GM12878 (cell line): ENCODE measurements at regions not wholly inside any gene's neighbourhood (a gene's known extent, or its start where the extent isn't known, plus 50 kb on each side); places are given as distances from the start of the nearest gene placed in this dataset.

Experiments
- CHD2 ChIP-seq: IDR thresholded peaks from 2 replicates; pipeline ENCODE4 v1.6.1; 2011; ENCODE audit warnings: low read depth, low read length, improper control_type of control experiment, borderline replicate concordance
- CTCF ChIP-seq, 3 experiments: IDR thresholded peaks in 2 of 3; conservative IDR thresholded peaks in 1 of 3; 2 replicates each; pipeline ENCODE4 v1.5.1; 2011; ENCODE audit warnings: low read depth in 3 of 3, low read length in 3 of 3, mild to moderate bottlenecking in 3 of 3, control low read depth in 2 of 3, moderate library complexity in 2 of 3, inconsistent platforms in 1 of 3, mixed read lengths in 1 of 3; ENCODE audit not compliant: control insufficient read depth in 2 of 3, insufficient read depth in 1 of 3; ENCODE audit errors: extremely low read depth in 1 of 3
- GABPA ChIP-seq: IDR thresholded peaks from 2 replicates; pipeline ENCODE4 v1.6.1; 2014; ENCODE audit warnings: antibody characterized with exemption, low read depth, mild to moderate bottlenecking, inconsistent platforms
- HCFC1 ChIP-seq: fragments of 150-350 bp; IDR thresholded peaks from 2 replicates; pipeline ENCODE4 v1.6.1; 2014; ENCODE audit warnings: low read length
- POLR2A ChIP-seq: IDR thresholded peaks from 2 replicates; pipeline ENCODE4 v1.6.1; 2011; ENCODE audit warnings: low read depth, mild to moderate bottlenecking, low read length
- TCF7 ChIP-seq: IDR thresholded peaks from 2 replicates; pipeline ENCODE4 v1.6.1; 2014; ENCODE audit warnings: antibody characterized with exemption, borderline replicate concordance

DNA sequence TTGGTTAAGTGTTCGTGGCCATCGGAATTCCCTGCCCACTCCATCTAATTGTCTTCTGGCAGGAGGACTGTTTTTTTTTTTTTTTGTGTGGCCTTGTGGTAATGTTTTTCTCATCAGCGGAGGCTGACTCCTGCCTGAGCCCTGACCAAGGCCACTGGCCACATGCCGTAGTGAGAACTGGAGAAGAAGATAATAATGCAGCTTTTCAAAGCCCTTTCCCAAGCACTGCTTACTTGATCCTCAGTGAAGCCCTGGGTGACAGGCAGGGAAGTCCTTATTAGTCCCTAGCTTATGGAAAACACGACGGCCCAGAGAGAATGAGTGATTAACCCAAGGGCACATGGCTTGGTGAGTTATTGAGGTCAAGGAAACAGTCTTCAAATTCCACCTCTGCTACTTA lies 71.2 kb downstream of the ADM start:
- no peak for TF ChIP-seq POLR2A
- no peak for TF ChIP-seq GABPA
- no peak for TF ChIP-seq CTCF (IDR thresholded peaks at IDR 0.05 in 2 of 3, conservative IDR thresholded peaks at IDR 0.05 in 1 of 3; ENCODE audit: control insufficient read depth in 2 of 3, extremely low read depth in 1 of 3, insufficient read depth in 1 of 3, low read depth in 3 of 3, low read length in 3 of 3)
- no peak for TF ChIP-seq HCFC1
- TF ChIP-seq TCF7, result no peak
- TF ChIP-seq CHD2, result no peak
